ENCODE measurements at regions not wholly inside any gene's neighbourhood (a gene's known extent, or its start where the extent isn't known, plus 50 kb on each side); places are given as distances from the start of the nearest gene placed in this dataset.

- DNase-seq: no peak
These were observed 115.5 kb downstream of the PAPOLA start for GRCh38 chr14:96617635-96618034.

- no peak for DNase-seq
These were observed 120.7 kb downstream of the PAPOLA start for GRCh38 chr14:96622926-96623325.

GRCh38 chr14:96623676-96624484 is 121.7 kb downstream of the PAPOLA start:
- no peak for DNase-seq

- no peak for DNase-seq
These were observed 122.7 kb downstream of the PAPOLA start for GRCh38 chr14:96624661-96625425.

GRCh38 chr14:96625426-96625985 is 123.3 kb downstream of the PAPOLA start:
- DNase-seq: no peak

GRCh38 chr14:96626121-96626768 is 124.1 kb downstream of the PAPOLA start:
- no peak for DNase-seq

GRCh38 chr14:96626916-96627315 is 124.7 kb downstream of the PAPOLA start:
- peak; percentile 26 for DNase-seq

- DNase-seq: no peak
These were observed 125.2 kb downstream of the PAPOLA start for GRCh38 chr14:96627386-96627785.

GRCh38 chr14:96627811-96628775 is 125.9 kb downstream of the PAPOLA start:
- no peak for DNase-seq

- DNase-seq: no peak
These were observed 126.9 kb downstream of the PAPOLA start for GRCh38 chr14:96629082-96629481.

- no peak for DNase-seq
These were observed 127.5 kb downstream of the PAPOLA start for GRCh38 chr14:96629558-96630222.

GRCh38 chr14:96630281-96630680 is 128.1 kb downstream of the PAPOLA start:
- DNase-seq: no peak

GRCh38 chr14:96631030-96631429 is 128.8 kb downstream of the PAPOLA start:
- no peak for DNase-seq

- peak; percentile 56 for DNase-seq
These were observed 129.6 kb downstream of the PAPOLA start for GRCh38 chr14:96631621-96632362.

GRCh38 chr14:96632363-96632758 is 130.2 kb downstream of the PAPOLA start:
- no peak for DNase-seq

GRCh38 chr14:96633096-96633495 is 130.9 kb downstream of the PAPOLA start:
- DNase-seq: no peak

- DNase-seq: no peak
These were observed 132.3 kb downstream of the PAPOLA start for GRCh38 chr14:96634481-96634880.

- no peak for DNase-seq
These were observed 132.7 kb downstream of the PAPOLA start for GRCh38 chr14:96634896-96635295.

- DNase-seq: no peak
These were observed 133.7 kb downstream of the PAPOLA start for GRCh38 chr14:96635850-96636249.

GRCh38 chr14:96637521-96637920 is 135.3 kb downstream of the PAPOLA start:
- no peak for DNase-seq

All from hematopoietic multipotent progenitor cell treated with erythropoietin and hydrocortisone succinate and interleukin-3 and kit ligand, for 6 days (in vitro differentiated cells).